Glomerular endothelial cell (primary cell): ENCODE measurements at regions not wholly inside any gene's neighbourhood (a gene's known extent, or its start where the extent isn't known, plus 50 kb on each side); places are given as distances from the start of the nearest gene placed in this dataset.
"Not testable (repeated sequence)": the region's sequence is repeated elsewhere in the genome, so short reads cannot be mapped to it uniquely, and the experiment has no call there.

Experiments
- DNase-seq: peaks from one replicate; pipeline ENCODE4 v3.0.0-alpha.2; 2011; ENCODE audit warnings: low read depth, low spot score; ENCODE audit errors: extremely low read depth

DNA sequence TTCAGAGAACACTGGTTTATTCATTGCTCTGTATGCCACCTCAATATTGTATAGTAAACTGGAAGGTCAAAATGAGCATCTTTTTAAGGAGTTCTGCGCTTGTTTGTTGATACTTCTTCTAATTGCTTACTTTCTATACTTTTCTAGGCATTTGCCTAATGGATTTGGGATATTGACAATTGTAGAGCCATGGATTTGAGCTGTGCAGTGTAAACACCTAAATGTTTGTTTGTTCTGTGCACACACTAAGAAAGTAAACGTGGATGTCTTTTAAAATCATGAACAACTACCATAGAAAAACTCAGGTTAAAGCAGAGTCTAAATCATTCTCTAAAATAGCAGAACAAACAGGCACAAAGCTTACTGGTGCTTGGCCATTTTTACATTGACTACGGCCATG, 436.6 kb upstream of the GBE1 start:
- no peak for DNase-seq

DNA sequence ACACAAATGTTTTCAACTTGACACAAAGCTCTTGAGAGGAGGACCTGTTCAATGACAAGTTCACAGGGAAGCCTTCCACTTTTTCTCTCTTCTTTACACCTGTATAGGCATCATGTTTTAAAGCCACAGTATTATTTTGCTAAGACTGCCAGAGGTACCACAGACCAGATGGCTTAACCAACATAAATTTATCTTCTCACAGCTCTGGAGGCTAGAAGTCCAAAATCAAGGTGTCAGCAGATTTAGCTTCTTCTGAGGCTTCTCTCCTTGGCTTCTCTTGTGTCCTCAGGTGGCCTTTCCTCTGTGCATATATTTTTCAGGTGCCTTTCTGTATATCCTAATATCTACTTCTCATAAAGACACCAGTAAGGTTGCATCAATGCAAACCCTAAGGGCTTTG, 435.2 kb upstream of the GBE1 start:
- DNase-seq, result no peak

DNA sequence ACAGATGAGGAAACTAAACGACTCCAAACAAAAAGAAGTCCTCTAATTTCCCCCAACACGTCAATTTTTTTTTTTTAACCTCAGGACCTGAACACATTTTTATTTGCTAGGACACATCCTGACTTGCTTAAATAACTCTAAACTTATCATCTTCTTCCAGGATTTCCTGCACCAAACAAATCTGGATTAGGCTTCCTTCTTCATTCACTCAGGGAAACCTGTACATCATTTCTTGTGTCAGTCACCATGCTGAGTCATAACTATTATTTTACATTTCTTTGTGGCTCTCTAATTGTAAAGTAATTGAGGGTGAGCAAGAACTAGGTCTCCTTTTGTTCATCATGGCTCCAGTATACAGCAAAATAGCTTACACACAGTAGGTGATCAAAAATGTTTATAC, 433.4 kb upstream of the GBE1 start:
- DNase-seq, result peak; percentile 5

DNA sequence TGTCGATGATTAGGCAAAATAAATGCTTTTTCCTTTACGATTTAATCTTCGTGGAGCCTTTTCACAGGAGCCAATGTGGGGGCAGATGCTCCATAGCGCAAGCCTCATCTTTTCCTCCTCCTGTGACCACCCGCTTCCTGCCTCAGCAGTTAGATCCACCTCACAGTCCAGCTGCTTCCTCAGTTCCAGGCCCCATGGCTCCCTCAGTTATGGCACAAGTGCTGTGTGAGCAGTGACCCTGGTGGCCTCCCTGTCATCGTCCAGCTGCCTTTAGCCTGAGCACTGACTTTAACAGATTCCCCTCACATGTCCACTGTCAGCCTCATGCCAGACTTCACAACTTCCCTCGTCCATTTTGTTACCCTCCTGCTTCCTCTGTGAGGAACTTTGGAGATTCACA, 424.6 kb upstream of the GBE1 start:
- no peak for DNase-seq

DNA sequence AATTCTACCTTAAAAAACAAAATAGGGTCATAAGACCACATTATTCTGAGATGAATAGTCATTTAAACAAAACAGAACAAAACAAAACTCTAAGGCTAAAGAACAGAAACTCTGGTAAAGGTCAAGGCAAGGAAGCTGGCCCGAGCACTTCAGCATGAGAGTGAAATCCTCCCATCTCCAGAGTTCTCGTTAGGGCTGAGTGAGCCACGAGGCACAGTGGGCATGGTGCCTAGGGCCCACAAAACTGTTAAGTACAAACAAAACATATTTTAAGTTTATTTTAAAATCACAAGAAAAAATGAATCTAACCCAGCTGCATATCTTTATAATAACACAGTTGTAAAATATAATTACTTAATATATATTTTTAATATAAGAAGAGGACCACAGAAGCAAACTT, 417.8 kb upstream of the GBE1 start:
- DNase-seq, result no peak

DNA sequence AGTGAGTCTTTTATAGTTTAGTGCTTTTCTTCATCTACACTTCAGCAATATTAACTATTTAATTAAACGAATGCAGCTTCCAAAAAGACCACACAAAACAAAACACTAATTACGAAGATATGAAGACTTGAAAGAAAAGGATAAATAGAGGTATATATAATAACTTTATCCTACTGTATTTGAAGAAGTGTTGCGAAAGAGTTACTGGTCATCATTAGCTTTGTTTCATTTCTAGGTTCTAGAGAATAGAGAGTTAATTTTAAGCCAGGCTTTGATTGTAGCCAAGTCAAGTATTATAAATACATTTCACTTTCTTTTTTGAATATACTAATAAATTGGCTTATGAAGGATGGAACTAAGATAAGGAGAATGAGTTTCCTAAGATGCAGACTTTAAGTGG, 416.8 kb upstream of the GBE1 start:
- no peak for DNase-seq

DNA sequence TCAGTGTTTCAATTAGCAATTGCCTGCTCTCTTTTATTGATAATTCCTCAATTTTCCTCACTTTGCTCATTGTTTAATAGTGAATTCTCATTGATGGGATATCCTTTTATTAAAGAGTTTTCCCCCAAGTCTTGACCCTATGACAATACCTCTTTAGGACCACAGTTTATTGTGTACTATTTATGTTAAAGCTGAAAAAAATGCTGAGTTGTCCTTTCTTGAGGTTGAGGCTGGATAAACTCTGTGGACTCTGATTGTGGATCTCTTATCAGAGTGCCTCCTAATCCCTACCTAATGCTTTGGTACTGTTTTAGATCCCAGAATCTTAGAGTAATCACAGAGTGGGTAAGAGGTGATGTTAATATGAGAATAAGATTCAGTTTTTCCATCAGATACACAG, 416.3 kb upstream of the GBE1 start:
- no peak for DNase-seq

DNA sequence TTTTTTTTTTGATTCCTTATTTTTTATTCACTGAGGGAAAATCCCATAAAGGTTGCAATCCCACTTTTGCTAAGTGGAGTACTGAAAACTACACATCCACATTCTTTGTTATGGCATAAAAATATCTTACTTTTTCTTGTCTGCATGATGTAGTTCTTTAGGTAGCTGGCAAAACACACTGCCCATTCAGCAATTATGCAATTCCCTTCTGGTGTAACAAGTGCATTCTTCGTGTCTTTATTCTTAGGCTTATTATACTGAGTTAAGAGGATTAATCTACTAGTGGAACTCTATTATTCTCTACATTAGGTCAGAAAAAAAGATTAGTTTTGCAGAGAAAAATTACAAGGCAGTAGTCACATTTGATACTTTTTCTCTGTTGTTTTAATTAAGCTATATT, 403.8 kb upstream of the GBE1 start:
- DNase-seq, result no peak

DNA sequence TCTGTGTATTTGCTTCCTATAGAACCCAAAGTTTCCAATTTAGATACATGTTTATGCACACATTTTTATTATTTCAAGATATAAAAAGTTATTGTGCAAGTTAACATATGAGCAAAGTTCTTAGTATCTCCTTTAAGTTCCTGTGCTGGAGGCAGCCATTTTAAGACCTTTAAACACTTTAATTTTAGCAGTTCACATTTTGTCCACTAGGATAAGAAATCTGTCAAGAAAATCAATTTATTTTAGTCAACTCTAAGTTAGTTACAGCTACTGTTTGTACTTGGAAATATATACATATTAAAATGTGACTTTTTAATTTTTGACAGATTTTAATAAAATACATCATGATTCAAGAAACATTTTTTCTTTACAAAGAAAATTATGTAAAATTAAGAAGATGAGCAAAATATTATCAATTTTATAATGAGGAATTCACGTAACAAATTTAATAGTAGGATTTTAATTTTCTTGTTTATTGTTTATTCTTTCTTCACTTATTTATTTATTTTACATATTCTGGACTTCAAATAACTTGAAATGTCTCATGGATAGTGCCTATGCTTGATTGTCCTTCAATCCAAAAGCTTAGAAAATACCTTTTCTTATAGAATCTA, 402.6 kb upstream of the GBE1 start:
- no peak for DNase-seq

DNA sequence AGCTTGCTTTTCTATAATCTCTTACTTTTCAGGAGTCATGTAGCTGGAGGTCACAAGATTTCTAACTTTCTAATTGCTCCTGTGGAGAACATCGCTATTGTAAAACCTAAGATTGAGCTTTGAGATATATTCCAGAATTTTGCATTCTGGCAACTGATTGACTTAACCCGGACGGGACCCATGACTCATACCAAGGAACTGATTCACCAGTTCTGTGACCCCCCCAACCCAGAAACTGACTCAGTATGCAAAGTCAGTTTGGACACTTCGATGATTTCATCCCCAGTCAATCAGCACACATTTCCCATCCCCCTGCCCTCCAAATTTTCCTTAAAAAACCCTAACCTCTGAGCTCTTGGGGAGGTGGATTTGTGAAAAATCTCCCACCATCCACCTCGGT, 396.5 kb upstream of the GBE1 start:
- peak; percentile 51 for DNase-seq

DNA sequence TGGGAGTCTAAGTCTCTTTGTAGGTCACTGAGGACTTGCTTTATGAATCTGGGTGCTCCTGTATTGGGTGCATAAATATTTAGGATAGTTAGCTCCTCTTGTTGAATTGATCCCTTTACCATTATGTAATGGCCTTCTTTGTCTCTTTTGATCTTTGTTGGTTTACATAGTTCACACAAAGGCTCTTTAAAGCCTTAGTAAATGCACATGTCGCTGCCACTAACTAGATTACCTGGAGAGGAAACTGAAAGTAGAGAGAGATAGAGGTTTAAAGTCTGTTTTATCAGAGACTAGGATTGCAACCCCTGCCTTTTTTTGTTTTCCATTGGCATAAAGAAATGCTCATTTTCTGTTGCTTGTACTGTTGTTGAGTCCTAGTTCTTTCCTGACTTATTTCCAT, 392.4 kb upstream of the GBE1 start:
- not testable (repeated sequence) for DNase-seq

DNA sequence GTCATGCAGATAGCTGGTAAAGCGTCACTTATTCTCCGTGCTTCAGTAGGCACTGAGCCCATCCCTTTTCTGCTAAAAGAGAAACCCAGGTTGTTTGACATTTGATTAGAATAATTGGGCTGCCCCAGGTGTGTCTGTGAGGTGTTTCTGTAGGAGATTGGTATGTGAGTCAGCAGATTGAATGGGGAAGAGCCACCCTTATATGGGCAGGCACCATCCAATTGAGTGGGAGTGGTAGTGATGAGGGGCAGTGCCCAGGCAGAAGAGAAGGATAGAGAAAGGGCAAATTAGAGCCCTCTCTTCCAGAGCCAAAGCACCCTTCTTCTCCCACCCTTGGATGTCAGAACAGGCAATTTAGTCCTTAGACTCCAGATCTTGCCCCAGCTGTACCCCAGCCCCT, 384.3 kb upstream of the GBE1 start:
- DNase-seq, result no peak

DNA sequence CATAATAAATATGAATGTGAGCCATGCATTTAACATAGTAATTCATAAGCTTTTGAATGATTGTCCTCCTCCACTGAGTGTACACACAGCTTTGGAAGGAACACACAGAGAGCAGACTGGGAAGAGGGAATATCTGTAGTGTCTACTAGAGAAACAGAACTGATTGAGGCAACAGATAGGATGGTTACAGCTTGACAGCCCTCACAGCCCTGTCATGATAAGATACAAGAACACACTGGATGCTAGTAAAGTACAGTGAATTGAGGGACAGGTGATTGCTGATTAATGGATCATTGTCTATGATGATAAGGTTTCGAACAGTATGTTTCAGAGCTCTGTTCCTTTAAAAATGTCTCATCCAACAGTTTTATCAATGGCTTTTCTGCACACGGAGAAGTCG, 383.4 kb upstream of the GBE1 start:
- DNase-seq, result no peak

DNA sequence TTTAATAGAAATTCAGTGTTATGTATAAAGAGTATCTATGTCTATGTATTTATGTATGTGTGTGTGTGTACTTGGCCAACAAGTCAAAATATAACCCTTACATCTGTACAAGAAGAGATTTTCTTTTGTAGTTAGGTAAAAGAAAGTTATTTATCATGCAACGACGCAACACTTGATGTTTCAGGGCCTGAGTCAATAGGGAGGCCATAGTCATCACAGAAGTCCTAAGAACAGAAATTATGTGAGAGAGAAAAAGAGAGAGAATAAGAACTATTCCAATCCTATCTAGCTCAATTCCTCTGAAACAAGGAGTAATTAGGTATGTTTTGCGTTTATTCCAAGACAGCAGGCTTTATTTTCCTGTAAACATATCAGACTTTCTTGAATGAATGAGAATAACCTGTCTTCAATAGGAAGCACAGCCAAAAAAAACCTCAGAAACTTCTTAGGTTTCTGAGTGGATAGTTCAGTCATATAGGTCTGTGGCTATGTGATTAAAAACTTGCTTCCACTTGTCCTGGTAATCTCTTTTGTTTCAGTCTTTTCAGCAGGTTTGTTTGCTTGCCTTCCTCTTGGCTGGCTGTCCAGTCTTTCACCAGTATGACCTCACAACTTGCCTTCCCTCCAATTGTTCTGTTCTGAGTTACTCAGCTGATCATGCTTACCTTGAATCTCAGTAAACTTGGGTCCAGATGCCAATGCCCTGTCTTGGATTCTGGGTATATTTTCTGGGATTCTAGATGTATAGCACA, 382.4 kb upstream of the GBE1 start:
- no peak for DNase-seq

DNA sequence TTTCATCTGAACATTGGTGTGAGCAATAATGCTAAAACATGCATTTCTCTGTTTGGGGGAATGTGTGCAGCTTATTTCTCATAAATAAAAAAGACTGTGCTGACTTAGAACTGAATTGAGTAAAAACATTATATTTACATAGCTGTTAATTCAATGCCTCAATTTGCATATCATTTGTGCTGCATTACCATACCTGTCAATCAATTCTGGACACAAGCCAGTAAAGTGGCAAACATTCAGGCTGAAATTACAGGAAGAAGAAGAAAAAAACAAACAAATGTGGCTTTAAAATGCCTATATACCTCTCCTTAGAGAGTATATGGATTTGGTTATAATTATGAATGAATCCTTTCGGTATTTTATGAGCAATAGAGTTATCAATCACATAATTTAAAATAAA, 380.1 kb upstream of the GBE1 start:
- no peak for DNase-seq

DNA sequence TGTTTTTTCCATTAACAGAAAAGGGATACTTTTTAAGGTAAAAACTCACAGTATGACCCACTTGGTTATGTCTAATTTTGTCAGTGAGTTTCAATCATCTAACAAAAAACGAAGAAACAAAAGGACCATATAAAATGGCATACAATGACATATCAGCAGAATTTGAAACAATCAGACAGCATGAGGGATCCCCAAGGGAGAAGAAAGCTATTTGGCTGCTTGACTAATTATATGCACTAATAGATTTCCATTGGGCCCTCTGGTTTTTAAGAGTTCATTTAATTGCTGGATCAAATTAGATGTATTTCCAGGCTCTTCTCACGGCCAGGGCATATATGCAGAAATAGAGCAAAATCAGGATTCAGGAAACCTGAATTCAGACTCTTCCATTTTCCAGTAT, 376.4 kb upstream of the GBE1 start:
- DNase-seq, result no peak

DNA sequence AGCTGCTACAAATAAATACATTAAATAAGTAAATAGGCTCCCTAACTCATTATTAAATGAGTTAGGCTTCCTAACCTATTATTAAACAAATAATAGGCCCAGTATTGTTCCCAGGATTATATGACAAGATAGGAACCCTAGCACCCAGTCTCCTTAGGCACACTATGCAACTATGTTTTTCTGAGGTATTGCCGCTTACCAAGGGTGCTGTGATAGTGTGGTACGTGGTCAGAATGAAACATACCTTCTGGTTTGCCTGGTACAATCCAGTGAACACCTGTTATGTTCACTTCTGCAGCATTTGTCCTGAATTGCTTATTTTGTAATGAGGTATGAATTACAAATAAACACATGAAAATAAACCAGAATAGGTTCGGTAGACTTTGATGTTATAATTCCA, 375.6 kb upstream of the GBE1 start:
- no peak for DNase-seq

DNA sequence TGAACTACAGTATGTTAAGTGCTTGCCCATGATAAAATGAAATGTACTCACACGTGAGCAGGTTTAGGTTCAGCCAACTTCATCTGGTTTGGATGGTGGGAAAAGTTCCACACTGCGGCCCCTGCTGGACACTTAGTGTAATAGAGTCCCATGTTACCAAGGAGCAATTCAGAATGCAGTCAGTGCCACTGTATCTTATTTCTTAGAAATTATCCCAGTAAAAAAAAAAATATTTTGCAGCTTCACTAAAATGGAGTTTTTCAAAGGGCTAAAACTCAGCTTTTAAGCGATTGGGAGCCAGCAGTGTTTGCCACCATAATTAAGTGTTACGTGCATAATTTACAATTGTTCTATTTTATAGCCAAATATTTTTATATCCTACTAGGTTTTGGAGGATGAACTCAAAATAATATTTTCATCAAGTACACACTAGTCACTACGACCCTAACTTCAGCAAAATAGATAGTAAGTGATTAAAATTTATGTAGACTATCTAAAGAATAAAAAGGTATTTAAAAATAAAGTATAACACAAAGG, 371.7 kb upstream of the GBE1 start:
- peak; percentile 45 for DNase-seq

DNA sequence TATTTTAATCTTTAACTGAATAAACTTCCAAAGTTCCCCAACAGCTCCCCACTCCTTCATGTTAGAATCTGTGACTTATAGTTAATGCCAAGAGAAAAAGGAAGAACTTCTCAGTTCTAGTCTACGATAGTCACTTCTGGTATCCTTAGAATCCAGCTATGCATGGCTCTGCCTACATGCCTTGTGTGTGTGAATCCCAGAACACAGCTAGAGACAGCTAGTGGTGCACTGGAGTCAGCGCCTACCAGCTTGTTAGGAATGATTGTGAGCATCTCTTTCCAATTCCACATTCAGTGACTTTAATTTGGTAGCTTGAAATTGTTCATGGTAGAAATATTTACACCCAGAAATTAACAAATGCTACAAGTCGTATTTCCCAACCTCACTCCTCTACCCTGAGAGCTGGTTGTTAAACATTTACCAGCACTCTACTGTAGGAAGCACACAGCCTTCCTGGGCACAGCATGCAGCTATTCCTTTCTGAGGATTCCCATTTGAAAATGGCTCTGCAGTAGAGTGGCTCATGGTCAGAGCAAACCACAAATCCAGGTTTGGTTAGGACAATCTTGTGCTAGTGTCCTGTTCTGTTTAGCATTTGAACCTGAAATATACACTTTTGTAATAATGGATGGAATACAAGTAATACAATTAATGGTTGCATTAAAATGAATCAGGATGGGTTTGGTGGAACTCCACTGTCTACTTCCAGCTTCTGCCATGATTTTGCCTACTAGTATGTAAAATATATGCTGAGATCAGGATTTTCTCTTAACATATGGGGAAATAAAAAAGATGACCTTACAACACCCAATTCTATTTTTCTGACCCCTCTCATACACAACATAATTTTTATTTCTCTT, 371.0 kb upstream of the GBE1 start:
- DNase-seq, result no peak

DNA sequence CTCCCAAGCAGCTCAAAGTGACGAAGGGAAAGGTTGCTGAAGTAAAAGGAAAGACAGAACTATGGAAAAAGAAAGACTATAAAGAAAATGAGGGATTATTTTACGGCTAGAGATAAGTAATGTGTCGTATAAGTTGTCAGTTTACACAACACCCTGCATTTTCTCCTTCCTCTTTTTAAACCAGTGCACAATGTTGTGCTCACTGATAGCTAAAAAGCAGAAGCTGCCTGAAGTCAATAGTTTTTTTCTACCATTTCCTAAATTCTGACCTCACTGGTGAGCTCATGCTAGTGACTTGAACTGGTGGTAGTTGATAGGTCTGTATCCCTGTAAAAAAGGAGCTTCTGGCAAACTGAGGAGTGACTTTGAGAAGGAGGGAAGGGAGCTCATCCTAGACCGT, 368.6 kb upstream of the GBE1 start:
- no peak for DNase-seq

DNA sequence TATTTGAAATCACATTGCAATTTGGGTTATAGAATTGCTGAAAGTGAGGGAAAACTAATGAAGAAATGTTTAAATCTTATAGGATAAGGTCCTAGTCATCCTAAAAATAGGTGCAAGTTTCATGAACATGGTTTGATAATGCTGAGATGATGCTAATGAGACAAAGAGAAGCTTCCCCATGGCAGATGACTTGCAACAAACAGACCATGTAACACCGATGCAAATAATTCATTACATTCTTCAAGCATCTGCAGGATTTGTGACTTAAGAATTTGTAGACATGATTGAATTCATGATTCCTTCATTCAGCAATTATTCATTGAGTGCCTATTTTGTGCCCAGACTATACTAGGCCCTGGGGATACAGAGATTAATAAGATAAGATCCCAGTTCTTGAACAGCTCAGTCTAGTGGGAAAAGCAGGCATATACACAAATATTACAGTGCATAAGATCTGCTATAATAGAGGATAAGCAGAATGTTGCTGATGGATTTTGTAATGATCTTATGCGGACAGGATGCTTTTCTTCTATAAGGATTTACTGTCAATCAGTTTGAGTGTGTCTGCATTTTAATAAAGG, 367.9 kb upstream of the GBE1 start:
- no peak for DNase-seq
